ENCODE measurements at regions not wholly inside any gene's neighbourhood (a gene's known extent, or its start where the extent isn't known, plus 50 kb on each side); places are given as distances from the start of the nearest gene placed in this dataset.

GRCh38 chr2:74735564-74735963 lies 81.5 kb downstream of the SEMA4F start:
- H3K36me3 ChIP-seq (ENCODE audit: control insufficient read depth in 2 of 2, insufficient read depth in 1 of 2, low read length in 2 of 2) = no peaks in the 10 kb centered on the region
- no peaks in the 10 kb centered on the region for H3K9me3 ChIP-seq (ENCODE audit: control insufficient read depth, insufficient read depth, low read depth, low read length)
- TF ChIP-seq GLI4 (tag by site-specific recombination; IDR thresholded peaks at IDR 0.05) = no peak
- TF ChIP-seq ZNF248 (tag by site-specific recombination; IDR thresholded peaks at IDR 0.05) = no peak
- ChIA-PET CTCF (interaction anchor here (0.6 to 1.2 kb wide), 3 partner anchors 31 to 150 kb away, joined by 3 to 5 read pairs (median 4); no protein-coding TSS in a partner anchor), POLR2A (no interaction called here)
- H3K27ac ChIP-seq (ENCODE audit: extremely low read depth, low read depth, low read length) = no peak overlapping the region
- no peaks in the 10 kb centered on the region for H3K4me1 ChIP-seq (ENCODE audit: control insufficient read depth, insufficient read depth, low read length)
- no peak overlapping the region for H3K4me3 ChIP-seq (ENCODE audit: low read depth, low read length)

GRCh38 chr2:74736589-74736988 lies 82.5 kb downstream of the SEMA4F start:
- Histone ChIP-seq H3K27ac (ENCODE audit: extremely low read depth, low read depth, low read length) (no peak overlapping the region), H3K4me3 (ENCODE audit: low read depth, low read length) (no peak overlapping the region), H3K9me3 (ENCODE audit: control insufficient read depth, insufficient read depth, low read depth, low read length) (no peaks in the 10 kb centered on the region), H3K4me1 (ENCODE audit: control insufficient read depth, insufficient read depth, low read length) (no peaks in the 10 kb centered on the region), H3K36me3 (ENCODE audit: control insufficient read depth in 2 of 2, insufficient read depth in 1 of 2, low read length in 2 of 2) (no peaks in the 10 kb centered on the region)
- POLR2A ChIA-PET = no interaction called here
- CTCF ChIA-PET = no interaction called here
- TF ChIP-seq ZNF645 (tag by site-specific recombination; IDR thresholded peaks at IDR 0.05) (no peak), ZNF148 (tag by site-specific recombination; IDR thresholded peaks at IDR 0.05; ENCODE audit: borderline replicate concordance) (no peak), ZNF785 (tag by site-specific recombination; IDR thresholded peaks at IDR 0.05) (no peak), SETDB1 (IDR thresholded peaks at IDR 0.05; ENCODE audit: insufficient read length, low read length) (peak; percentile 13)

GRCh38 chr2:74738586-74738985 lies 84.5 kb downstream of the SEMA4F start:
- Histone ChIP-seq H3K4me1 (ENCODE audit: control insufficient read depth, insufficient read depth, low read length) (no peaks in the 10 kb centered on the region), H3K4me3 (ENCODE audit: low read depth, low read length) (no peak overlapping the region), H3K27ac (ENCODE audit: extremely low read depth, low read depth, low read length) (no peak overlapping the region), H3K36me3 (ENCODE audit: control insufficient read depth in 2 of 2, insufficient read depth in 1 of 2, low read length in 2 of 2) (no peaks in the 10 kb centered on the region), H3K9me3 (ENCODE audit: control insufficient read depth, insufficient read depth, low read depth, low read length) (no peaks in the 10 kb centered on the region)
- ChIA-PET CTCF (no interaction called here), POLR2A (no interaction called here)
- TF ChIP-seq ZNF629 (tag by site-specific recombination; IDR thresholded peaks at IDR 0.05) (no peak), SCRT2 (tag by site-specific recombination; IDR thresholded peaks at IDR 0.05) (no peak), ZNF658 (tag by site-specific recombination; IDR thresholded peaks at IDR 0.05) (no peak), ZNF530 (tag by site-specific recombination; IDR thresholded peaks at IDR 0.05; ENCODE audit: low read depth) (no peak), ZNF2 (tag by site-specific recombination; IDR thresholded peaks at IDR 0.05) (no peak), ZNF692 (tag by site-specific recombination; IDR thresholded peaks at IDR 0.05) (no peak), ZNF280C (tag by site-specific recombination; IDR thresholded peaks at IDR 0.05) (no peak), ZBTB21 (tag by site-specific recombination; IDR thresholded peaks at IDR 0.05) (no peak), SALL2 (tag by site-specific recombination; IDR thresholded peaks at IDR 0.05; ENCODE audit: borderline replicate concordance) (no peak), ELK4 (IDR thresholded peaks at IDR 0.05; ENCODE audit: borderline replicate concordance, low read depth, low read length) (no peak), PRDM1 (tag by site-specific recombination; IDR thresholded peaks at IDR 0.05) (no peak), ZNF521 (tag by site-specific recombination; IDR thresholded peaks at IDR 0.05) (no peak), SP7 (tag by site-specific recombination; IDR thresholded peaks at IDR 0.05) (no peak), ZEB2 (tag by site-specific recombination; IDR thresholded peaks at IDR 0.05) (no peak), ZNF302 (tag by site-specific recombination; IDR thresholded peaks at IDR 0.05; ENCODE audit: low read depth) (no peak), ZNF211 (tag by site-specific recombination; IDR thresholded peaks at IDR 0.05; ENCODE audit: low read depth) (no peak), ZNF37A (tag by site-specific recombination; IDR thresholded peaks at IDR 0.05) (no peak), SETDB1 (IDR thresholded peaks at IDR 0.05; ENCODE audit: insufficient read length, low read length) (no peak)

Data from HEK293 (cell line).